ENCODE measurements at regions not wholly inside any gene's neighbourhood (a gene's known extent, or its start where the extent isn't known, plus 50 kb on each side); places are given as distances from the start of the nearest gene placed in this dataset.

DNA sequence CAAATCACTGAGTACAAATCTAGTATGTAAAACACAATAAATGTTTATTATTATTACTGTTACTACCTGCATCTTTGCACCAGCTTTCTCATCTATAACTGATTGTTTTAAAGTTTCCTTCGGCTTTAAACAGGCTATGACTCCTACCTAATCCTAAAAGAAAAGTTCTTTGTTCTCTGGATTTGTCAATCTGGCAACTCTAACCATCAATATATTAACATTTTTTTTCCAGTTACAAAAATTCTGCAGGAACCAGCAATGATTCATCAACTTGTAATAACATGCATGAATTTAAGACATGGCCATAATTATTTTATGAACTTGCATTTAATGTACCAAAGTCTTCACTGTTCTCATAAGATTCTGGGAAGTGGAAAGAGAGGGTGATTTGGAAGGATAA is 228.5 kb downstream of the PIK3R1 start:
- Mint-ChIP-seq H3K9me3 (no peaks in the 10 kb centered on the region), H3K36me3 (no peaks in the 10 kb centered on the region), H3K4me1 (no peaks in the 10 kb centered on the region), H3K27ac (no peak overlapping the region), H3K4me3 (no peak overlapping the region), H3K27me3 (no peaks in the 10 kb centered on the region)
- no peak for ATAC-seq

DNA sequence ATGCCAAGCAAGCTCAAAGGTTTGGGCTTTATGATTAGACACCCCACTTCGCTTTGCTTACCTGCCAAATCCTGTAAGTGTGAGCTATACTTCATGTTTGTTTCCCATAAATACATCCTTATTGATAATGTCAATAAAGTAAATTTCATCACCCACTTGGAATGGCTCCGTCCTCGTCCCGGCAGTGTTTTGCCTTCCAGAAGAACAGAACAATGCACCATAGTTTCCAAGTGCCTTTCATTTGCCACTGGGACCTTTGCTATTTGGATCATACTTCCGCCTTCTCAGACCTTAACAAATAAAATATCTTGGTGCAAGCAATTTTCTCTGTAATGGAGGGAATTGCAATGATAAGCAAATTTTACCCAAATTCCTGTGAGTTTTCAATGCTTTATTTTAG is 229.3 kb downstream of the PIK3R1 start:
- Mint-ChIP-seq H3K9me3 (no peaks in the 10 kb centered on the region), H3K36me3 (no peaks in the 10 kb centered on the region), H3K27ac (no peak overlapping the region), H3K27me3 (no peaks in the 10 kb centered on the region), H3K4me1 (no peaks in the 10 kb centered on the region), H3K4me3 (no peak overlapping the region)
- ATAC-seq = no peak

DNA sequence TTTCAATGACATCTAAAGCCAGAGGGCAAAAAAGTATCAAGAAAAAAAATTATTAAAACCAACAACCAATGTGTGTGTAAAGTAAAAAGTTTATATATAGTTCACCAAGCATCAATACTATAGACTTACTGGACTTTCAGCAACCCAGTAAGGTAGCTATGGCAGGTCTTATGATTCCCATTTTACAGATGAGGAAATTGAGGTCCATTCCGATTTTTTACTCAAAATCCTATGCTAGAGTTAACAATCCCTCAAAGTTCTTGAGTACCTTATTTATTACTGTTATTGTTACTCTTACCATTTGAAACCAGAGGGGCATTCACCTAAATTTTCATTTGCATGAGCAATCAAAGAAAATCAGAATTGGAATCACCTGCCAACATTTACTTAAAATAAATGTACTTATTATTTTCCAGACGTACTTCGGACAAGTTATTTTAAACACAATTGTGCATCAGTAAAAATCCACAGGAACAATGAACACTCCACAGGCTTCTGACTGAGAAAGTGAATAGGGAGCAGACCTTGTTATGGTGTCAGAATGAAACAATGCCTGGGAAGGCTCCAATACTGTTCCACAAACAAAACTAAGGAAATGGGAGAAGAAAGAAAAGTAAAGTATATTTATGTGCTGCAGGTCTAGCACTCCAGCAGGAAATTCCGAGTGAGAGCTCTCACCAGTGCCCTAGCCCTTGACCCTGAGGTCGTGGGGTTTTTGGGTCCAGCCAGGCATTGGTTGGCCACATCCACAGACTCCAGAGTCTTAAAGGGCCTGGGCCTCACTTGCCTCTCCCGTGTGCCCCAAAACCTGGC is 229.9 kb downstream of the PIK3R1 start:
- Mint-ChIP-seq H3K36me3 (no peaks in the 10 kb centered on the region), H3K4me3 (no peak overlapping the region), H3K4me1 (no peaks in the 10 kb centered on the region), H3K27me3 (peaks cover 3% of the 10 kb centered on the region), H3K27ac (no peak overlapping the region), H3K9me3 (no peaks in the 10 kb centered on the region)
- ATAC-seq = no peak

DNA sequence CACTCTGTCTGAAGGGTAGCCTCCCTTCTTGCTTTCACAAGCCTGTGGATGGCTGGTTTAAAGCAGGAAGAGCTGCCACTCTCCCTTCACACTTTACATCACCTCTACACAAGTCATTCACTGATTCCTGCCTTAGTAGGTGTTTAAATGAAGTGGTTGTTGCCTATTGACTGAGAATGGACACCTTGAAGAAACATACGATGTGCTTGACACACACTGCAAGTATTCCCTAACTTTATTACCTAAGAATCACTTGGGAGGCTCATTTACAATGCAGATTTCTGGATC is 230.5 kb downstream of the PIK3R1 start:
- no peaks in the 10 kb centered on the region for H3K36me3 Mint-ChIP-seq
- ATAC-seq = no peak
- H3K27me3 Mint-ChIP-seq = peaks cover 9% of the 10 kb centered on the region
- no peak overlapping the region for H3K4me3 Mint-ChIP-seq
- no peaks in the 10 kb centered on the region for H3K9me3 Mint-ChIP-seq
- H3K4me1 Mint-ChIP-seq = no peaks in the 10 kb centered on the region
- no peak overlapping the region for H3K27ac Mint-ChIP-seq

DNA sequence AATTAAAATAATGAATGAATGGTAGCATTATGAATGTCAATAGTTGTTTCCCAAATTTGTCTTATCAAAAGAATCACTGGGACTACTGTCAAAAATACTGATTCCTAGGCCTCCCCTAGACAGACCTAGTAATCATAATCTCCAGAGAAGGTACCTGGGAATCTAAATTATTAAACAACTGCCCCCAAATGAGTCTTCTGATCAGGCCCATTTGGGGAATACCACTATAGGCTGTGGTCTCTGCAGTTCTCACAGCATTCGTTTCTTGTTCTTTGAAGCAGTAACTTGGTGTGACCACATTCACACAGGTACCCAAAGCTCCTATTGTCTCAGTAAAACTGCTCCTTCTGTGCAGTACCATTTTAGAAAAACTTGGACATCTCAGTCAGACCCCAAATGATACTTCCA is 230.9 kb downstream of the PIK3R1 start:
- Mint-ChIP-seq H3K27ac (no peak overlapping the region), H3K36me3 (no peaks in the 10 kb centered on the region), H3K27me3 (peaks cover 10% of the 10 kb centered on the region), H3K9me3 (no peaks in the 10 kb centered on the region), H3K4me3 (no peak overlapping the region), H3K4me1 (no peaks in the 10 kb centered on the region)
- ATAC-seq = no peak

DNA sequence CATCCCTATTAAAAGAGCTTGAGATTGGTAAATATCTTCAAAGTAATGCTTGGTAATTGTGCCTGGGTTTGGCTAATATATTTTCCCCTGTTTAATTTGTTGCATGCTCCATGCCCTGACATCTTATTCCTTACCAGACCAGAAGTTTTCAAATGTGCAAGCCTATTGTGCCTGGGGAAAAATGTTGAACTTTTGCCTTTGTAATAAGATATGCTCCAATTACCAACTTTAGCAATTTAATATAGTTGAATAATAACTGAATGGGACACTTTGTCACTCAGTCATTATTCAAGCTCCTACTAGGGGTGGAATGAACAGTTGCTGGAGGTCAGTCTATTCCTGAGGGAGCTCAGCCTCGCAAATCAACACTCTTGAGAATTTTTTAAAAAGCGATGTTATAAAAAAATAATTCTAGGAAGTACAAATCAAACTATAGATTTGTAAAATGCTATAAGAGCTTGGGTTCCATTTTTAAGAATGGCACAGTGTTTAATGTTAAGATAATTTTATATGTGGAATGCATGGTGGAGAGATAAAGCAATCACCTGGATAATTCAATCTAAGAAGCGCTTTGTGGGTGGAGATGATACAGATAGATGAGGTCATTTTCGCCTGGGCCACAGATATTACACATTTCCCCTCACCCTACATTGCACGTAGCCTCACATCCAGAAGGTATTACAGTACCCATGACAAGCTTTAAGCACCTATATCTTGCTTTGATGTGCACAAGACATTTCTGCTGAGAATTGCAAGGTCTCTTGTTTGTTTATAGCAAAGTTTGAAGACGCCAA is 231.8 kb downstream of the PIK3R1 start:
- H3K4me1 Mint-ChIP-seq = no peaks in the 10 kb centered on the region
- ATAC-seq = no peak
- H3K27me3 Mint-ChIP-seq = peaks cover 10% of the 10 kb centered on the region
- H3K27ac Mint-ChIP-seq = no peak overlapping the region
- H3K9me3 Mint-ChIP-seq = no peaks in the 10 kb centered on the region
- H3K36me3 Mint-ChIP-seq = no peaks in the 10 kb centered on the region
- no peak overlapping the region for H3K4me3 Mint-ChIP-seq

DNA sequence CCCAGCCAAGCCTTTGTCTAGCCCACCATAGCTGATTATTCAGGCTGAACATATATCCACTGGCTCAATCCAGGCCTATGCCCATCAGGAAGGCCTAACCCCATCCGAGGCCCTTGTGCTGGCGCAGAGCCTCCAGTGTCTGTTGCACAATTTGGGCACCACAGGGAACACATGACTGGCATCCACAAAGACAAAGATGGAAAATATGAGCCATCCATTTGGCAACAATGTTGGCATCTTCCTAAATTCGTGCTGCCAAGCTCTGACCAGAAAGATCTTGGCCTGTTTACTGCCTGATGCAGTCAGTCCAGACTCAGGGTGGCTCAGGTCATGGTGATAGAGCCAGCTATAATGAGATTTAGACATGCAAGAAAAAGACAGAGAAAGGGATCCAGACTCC is 233.8 kb downstream of the PIK3R1 start:
- Mint-ChIP-seq H3K27ac (no peak overlapping the region), H3K4me1 (no peaks in the 10 kb centered on the region), H3K9me3 (no peaks in the 10 kb centered on the region), H3K4me3 (no peak overlapping the region), H3K27me3 (peaks cover 10% of the 10 kb centered on the region), H3K36me3 (no peaks in the 10 kb centered on the region)
- ATAC-seq = peak; percentile 36

DNA sequence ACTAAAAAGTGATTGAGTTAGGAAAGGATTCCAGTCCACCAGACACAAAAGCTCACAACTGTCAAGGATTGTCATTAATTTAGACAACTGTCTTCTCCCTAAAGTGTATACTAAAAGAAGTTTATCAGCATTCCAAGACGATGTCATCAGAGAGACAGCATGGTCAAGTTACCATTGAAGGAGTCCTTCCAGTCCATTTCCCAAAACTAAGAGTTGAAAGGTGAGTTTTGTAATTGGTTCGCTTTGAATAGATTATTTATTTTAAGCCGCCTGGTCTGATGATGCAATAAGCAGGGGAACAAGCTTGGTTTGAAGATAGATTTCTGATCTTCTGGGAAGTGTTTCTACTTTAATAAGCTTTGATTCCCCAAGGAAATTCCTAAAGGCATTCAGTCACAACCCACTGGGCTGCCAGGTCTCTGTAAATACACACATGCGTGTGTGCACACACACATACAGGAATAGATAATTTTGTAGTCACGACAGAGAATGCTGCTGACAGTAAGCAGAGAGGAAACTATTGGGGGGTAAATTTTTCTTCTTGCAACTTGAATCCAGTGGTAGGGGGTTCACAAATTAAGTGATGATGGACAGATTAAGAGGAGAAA is 234.8 kb downstream of the PIK3R1 start:
- Mint-ChIP-seq H3K27me3 (peaks cover 10% of the 10 kb centered on the region), H3K4me3 (no peak overlapping the region), H3K9me3 (no peaks in the 10 kb centered on the region), H3K4me1 (no peaks in the 10 kb centered on the region), H3K36me3 (no peaks in the 10 kb centered on the region), H3K27ac (no peak overlapping the region)
- ATAC-seq = no peak

DNA sequence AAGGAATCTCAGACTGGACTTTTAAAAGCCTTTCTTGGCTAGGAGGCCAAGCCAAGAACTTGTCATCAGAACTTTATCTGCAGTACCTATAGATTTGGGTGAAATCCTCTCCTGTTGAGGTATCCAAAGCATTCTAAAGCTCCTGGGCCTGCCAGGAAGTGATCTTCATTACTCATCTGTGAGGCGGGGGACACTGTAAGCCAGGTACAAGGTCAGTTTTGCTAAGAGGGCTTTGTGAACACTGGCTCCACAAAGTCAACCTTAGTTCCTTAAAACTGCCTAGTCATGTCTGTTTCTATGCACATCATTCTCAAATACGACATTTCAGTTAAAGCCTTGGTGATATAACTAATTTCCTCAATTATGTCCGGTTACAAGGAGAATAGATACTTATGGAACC is 236.7 kb downstream of the PIK3R1 start:
- no peaks in the 10 kb centered on the region for H3K4me1 Mint-ChIP-seq
- no peak for ATAC-seq
- peaks cover 10% of the 10 kb centered on the region for H3K27me3 Mint-ChIP-seq
- no peaks in the 10 kb centered on the region for H3K9me3 Mint-ChIP-seq
- no peaks in the 10 kb centered on the region for H3K36me3 Mint-ChIP-seq
- H3K27ac Mint-ChIP-seq = no peak overlapping the region
- H3K4me3 Mint-ChIP-seq = no peak overlapping the region

DNA sequence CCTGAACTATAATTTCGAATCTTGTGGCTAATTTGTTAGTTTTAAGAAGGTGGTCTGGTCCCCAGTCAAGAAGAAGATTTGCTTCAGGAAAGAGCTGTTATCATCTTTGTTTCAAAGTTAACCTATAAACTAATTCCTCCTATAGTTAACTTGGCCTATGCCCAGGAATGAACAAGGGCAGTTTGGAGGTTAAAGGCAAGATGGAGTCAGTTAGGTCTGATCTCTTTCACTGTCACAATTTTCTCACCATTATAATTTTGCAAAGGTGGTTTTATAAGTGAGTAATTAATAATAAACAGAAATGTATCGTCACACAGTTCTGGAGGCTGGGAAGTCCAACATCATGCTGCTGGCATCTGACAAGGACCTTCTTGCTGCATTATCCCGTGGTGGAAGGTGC is 238.6 kb downstream of the PIK3R1 start:
- peaks cover 10% of the 10 kb centered on the region for H3K27me3 Mint-ChIP-seq
- ATAC-seq = no peak
- H3K36me3 Mint-ChIP-seq = no peaks in the 10 kb centered on the region
- H3K27ac Mint-ChIP-seq = no peak overlapping the region
- H3K4me1 Mint-ChIP-seq = no peaks in the 10 kb centered on the region
- no peak overlapping the region for H3K4me3 Mint-ChIP-seq
- H3K9me3 Mint-ChIP-seq = no peaks in the 10 kb centered on the region

DNA sequence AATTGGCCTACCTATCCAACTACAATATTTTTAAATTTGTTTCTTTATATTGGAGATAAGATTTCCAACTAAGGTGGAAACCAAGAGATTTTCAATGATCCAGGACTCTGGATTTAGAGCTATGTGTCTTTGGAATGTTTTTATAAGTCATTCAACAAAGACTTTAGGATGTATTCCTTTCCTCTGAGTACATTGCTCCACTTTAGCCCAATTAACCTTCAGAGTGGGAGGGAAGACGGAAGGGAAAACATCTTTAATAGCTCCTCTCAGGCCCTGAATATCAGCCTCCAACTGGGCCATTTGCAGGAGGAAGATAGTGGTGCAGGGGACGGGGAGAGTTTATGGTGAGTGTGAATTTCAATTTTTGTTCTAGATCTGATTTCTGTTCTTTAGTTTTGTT is 239.2 kb downstream of the PIK3R1 start:
- Mint-ChIP-seq H3K27me3 (peaks cover 10% of the 10 kb centered on the region), H3K4me1 (no peaks in the 10 kb centered on the region), H3K36me3 (no peaks in the 10 kb centered on the region), H3K27ac (no peak overlapping the region), H3K9me3 (no peaks in the 10 kb centered on the region), H3K4me3 (no peak overlapping the region)
- no peak for ATAC-seq

DNA sequence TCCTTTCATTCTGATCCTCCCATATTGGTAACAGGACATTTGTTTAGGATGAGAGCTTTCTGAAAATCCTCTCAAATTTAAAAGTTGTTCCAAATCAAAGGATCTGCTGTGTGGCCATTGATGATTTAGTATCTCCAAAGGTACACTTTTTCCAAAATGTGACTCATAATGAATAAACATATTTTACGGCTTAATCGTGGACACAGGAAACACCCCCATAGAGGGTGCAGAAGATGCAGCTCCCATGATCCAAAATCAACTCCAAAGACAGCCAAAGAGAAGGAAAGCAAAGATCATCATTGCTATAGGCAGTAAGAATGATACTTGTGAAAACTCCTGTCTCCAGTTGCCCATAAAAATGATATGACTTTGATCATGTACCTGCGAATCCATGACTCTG is 239.7 kb downstream of the PIK3R1 start:
- Mint-ChIP-seq H3K4me3 (no peak overlapping the region), H3K27me3 (peaks cover 9% of the 10 kb centered on the region), H3K27ac (no peak overlapping the region), H3K9me3 (no peaks in the 10 kb centered on the region), H3K36me3 (no peaks in the 10 kb centered on the region), H3K4me1 (no peaks in the 10 kb centered on the region)
- ATAC-seq = no peak

DNA sequence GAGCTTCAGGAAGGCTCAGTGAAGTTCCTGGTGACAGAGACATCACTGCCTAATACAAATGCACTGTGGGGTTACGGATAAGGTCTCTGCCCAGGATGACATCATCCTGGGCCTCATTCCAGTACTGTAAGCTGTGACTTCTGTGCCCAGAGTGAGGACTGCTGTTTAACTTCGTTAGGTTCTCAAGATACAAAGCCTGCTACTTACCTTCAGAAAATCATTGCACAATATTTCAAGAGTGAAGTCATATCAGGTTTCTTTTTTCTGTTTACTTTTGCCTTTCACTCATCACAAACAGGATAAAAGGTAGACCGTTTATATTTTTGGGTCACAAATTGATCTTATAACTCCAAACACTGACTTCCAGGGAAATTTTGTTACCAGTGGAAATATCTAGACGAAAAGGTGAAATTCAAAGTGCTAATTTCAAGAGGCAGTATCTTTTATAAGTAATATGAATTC is 241.2 kb downstream of the PIK3R1 start:
- no peak overlapping the region for H3K27ac Mint-ChIP-seq
- H3K27me3 Mint-ChIP-seq = no peaks in the 10 kb centered on the region
- H3K4me3 Mint-ChIP-seq = no peak overlapping the region
- H3K9me3 Mint-ChIP-seq = no peaks in the 10 kb centered on the region
- H3K36me3 Mint-ChIP-seq = no peaks in the 10 kb centered on the region
- H3K4me1 Mint-ChIP-seq = no peaks in the 10 kb centered on the region
- no peak for ATAC-seq

DNA sequence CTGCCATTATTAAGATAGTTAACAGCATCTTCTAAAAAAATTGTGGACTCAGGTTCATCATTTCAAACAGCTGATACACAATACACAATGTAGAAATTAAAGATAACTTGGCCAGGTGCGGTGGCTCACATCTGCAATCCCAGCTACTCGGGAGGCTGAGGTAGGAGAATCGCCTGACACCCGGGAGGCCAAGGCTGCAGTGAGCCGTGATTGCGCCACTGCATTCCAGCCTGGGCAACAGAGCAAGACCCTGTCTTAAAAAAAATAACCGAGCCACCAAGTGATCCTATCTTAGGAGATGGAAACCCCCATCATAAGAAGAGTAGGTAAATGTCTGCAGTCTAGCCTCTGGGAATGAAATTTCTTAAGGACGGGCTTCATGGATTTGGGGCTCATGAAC is 241.7 kb downstream of the PIK3R1 start:
- Mint-ChIP-seq H3K4me3 (no peak overlapping the region), H3K27ac (no peak overlapping the region), H3K4me1 (no peaks in the 10 kb centered on the region)

DNA sequence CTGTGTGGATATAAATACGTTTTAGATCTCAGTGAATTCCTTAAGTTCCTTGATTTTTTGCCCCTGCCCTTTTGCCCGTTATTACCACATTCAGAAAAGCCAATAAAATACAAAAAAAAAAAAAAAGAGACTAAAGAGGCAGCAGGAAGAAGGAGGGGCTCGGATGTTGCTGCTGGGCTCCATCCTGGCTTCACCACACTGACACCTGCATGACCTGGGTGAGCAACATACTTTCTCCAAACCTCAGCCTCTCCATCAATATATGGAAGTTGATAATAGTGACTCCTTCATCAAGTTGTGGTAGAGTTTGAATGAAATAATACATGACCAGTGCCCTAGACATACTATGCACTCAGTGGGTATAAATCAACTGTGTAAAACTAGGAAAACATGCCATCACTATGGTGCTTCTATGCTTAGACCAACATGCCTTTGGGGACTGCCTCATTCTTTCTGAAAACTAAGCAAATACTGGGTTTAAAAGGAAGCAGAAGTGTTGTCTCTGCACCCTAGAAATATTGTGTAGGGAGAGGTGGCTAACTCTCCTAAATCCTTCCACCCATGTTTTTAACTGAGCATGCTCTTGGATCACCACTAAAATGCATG is 243.0 kb downstream of the PIK3R1 start:
- Mint-ChIP-seq H3K36me3 (no peaks in the 10 kb centered on the region), H3K27me3 (no peaks in the 10 kb centered on the region), H3K4me1 (no peaks in the 10 kb centered on the region), H3K9me3 (no peaks in the 10 kb centered on the region), H3K27ac (no peak overlapping the region), H3K4me3 (no peak overlapping the region)
- no peak for ATAC-seq

More for the DNA sequence above, 241.7 kb downstream of the PIK3R1 start:
- Mint-ChIP-seq H3K9me3 (no peaks in the 10 kb centered on the region), H3K27me3 (no peaks in the 10 kb centered on the region), H3K36me3 (no peaks in the 10 kb centered on the region)
- ATAC-seq = no peak

All from stimulated activated memory B cell treated with anti-CD40 and anti-IgM and Interleukin-4, amounts not matched to agents 10 μg/mL and 1 μg/mL and 100 μg/mL, for 72 hours (primary cell).